ENCODE measurements at regions not wholly inside any gene's neighbourhood (a gene's known extent, or its start where the extent isn't known, plus 50 kb on each side); places are given as distances from the start of the nearest gene placed in this dataset.
A peak's percentile ranks its signal among the peaks of the same experiment; 100 is the strongest.

GRCh38 chr15:38073178-38073946 lies 138.9 kb downstream of the TMCO5A start:
- POLR2A ChIA-PET, result interaction anchor here (0.7 to 1.3 kb wide), 2 partner anchors 178 to 179 kb away, joined by 3 to 7 read pairs; partner anchors contain the start of gene SPRED1
- Histone ChIP-seq H3K4me2 (ENCODE audit: low read length) (peak overlapping the region; percentile 89), H3K4me1 (ENCODE audit: control insufficient read depth in 1 of 2, insufficient read depth in 2 of 2, low read length in 2 of 2) (peaks cover 26 to 35% of the 10 kb centered on the region in 2 experiments)

More at GRCh38 chr15:38073178-38073946, 138.9 kb downstream of the TMCO5A start:
- H3K27ac ChIP-seq (ENCODE audit: low read depth, low read length), result peak overlapping the region; percentile 76
- no TSS peak for BruUV-seq (replicated peaks)
- no peaks in the 10 kb centered on the region for H3K9me3 ChIP-seq (ENCODE audit: control insufficient read depth in 1 of 2, insufficient read depth in 1 of 2, low read depth in 1 of 2, low read length in 2 of 2)
- H3K4me3 ChIP-seq (replicated peaks in 1 of 2; ENCODE audit: low read depth in 1 of 2, low read length in 2 of 2), result peak overlapping the region; percentile 52 to 62
- intact Hi-C loops (cut with micrococcal nuclease), result loop anchor here (5.0 kb wide), 1 partner anchor 179 kb away; the partner anchor contains the start of gene SPRED1
- DNase-seq (ENCODE audit: low read depth, low spot score), result peak; percentile 28
- no peaks in the 10 kb centered on the region for H3K79me2 ChIP-seq (ENCODE audit: insufficient read depth, low read length)
- RAD21 ChIA-PET (ENCODE audit: low non-redundant PET in 1 of 2, low total read pairs in 2 of 2, uncharacterized antibody in 2 of 2, unreplicated experiment in 2 of 2), result no interaction called here
- peak; percentile 46 for ATAC-seq
- peak overlapping the region; percentile 84 for H2AFZ ChIP-seq (ENCODE audit: low read depth, low read length, poor library complexity, severe bottlenecking)
- H3K36me3 ChIP-seq (ENCODE audit: control insufficient read depth in 1 of 2, insufficient read depth in 2 of 2, low read length in 2 of 2), result no peaks in the 10 kb centered on the region
- H3K27me3 ChIP-seq (ENCODE audit: insufficient read depth, low read length), result no peaks in the 10 kb centered on the region
- TF ChIP-seq REST (IDR thresholded peaks at IDR 0.05; ENCODE audit: low read depth), result no peak
- TF ChIP-seq ZFX (IDR thresholded peaks at IDR 0.05), result peak; percentile 80
- TF ChIP-seq TCF7L2 (IDR thresholded peaks at IDR 0.05; ENCODE audit: borderline replicate concordance, extremely low read depth, insufficient read depth, insufficient read length), result no peak
- TF ChIP-seq SIN3A (IDR thresholded peaks at IDR 0.05; ENCODE audit: low read depth), result no peak
- peak; percentile 4 for TF ChIP-seq POLR2A (IDR thresholded peaks at IDR 0.05; ENCODE audit: borderline replicate concordance, extremely low read depth, insufficient read depth, insufficient read length)
- no peak for TF ChIP-seq SRF (IDR thresholded peaks at IDR 0.05; ENCODE audit: low read depth)
- TF ChIP-seq ATF3 (IDR thresholded peaks at IDR 0.05), result no peak
- CTCF ChIA-PET, result no interaction called here
- H3K9me2 ChIP-seq (ENCODE audit: insufficient read depth), result no peaks in the 10 kb centered on the region
- H3K9ac ChIP-seq (ENCODE audit: low read length), result peak overlapping the region; percentile 72
- H4K20me1 ChIP-seq (ENCODE audit: insufficient read depth), result no peaks in the 10 kb centered on the region

Data from HCT116 (cell line).